SK-N-SH treated with all-trans-retinoic acid at 6 μM for 48 hours (cell line): ENCODE measurements at regions not wholly inside any gene's neighbourhood (a gene's known extent, or its start where the extent isn't known, plus 50 kb on each side); places are given as distances from the start of the nearest gene placed in this dataset.

Experiments
- OSR1 ChIP-seq: fragments of 250-450 bp; sonication (Bioruptor Pico); IDR thresholded peaks from 2 replicates; pipeline ENCODE4 v1.8.0; 2022; ENCODE audit warnings: moderate library complexity, mild to moderate bottlenecking, inconsistent platforms
- PATZ1 ChIP-seq: fragments of 250-450 bp; sonication (Bioruptor Pico); IDR thresholded peaks from 2 replicates; pipeline ENCODE4 v1.8.0; 2020; ENCODE audit warnings: mild to moderate bottlenecking, moderate library complexity, borderline replicate concordance
- ZFP3 ChIP-seq: fragments of 250-450 bp; sonication (Bioruptor Pico); IDR thresholded peaks from 2 replicates; pipeline ENCODE4 v1.5.0; 2020; ENCODE audit warnings: mild to moderate bottlenecking, moderate library complexity
- TF ChIP-seq, protein P1 (sequence below): fragments of 250-450 bp; sonication (Bioruptor Pico); IDR thresholded peaks from 2 replicates; pipeline ENCODE4 v1.5.1; 2020; ENCODE audit warnings: low read depth, mild to moderate bottlenecking, moderate library complexity

DNA sequence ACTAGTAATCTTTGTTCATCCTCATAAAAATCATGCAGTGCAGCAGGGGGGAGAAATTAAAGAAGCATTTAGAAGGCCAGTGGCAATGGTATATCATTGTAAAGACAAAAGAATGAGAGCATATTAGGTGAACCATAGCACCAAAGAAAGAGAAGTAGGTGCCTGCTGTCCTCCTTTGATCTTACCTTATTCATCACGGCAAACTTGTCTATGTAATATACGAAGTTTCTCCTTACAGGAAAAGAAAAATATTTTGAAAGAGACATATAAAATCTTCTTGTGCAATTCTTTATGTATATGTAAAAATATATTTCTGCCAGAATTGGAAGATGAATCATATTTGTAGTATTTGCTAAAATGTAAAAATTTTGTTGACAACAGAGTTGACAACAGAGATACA lies 411.3 kb upstream of the ARRDC3 start:
- no peak for TF ChIP-seq ZFP3 (CRISPR knock-in tag)
- TF ChIP-seq OSR1 (CRISPR knock-in tag) = no peak
- TF ChIP-seq, protein P1, sequence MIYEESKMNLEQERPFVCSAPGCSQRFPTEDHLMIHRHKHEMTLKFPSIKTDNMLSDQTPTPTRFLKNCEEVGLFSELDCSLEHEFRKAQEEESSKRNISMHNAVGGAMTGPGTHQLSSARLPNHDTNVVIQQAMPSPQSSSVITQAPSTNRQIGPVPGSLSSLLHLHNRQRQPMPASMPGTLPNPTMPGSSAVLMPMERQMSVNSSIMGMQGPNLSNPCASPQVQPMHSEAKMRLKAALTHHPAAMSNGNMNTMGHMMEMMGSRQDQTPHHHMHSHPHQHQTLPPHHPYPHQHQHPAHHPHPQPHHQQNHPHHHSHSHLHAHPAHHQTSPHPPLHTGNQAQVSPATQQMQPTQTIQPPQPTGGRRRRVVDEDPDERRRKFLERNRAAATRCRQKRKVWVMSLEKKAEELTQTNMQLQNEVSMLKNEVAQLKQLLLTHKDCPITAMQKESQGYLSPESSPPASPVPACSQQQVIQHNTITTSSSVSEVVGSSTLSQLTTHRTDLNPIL (CRISPR knock-in tag) = no peak
- TF ChIP-seq PATZ1 (CRISPR knock-in tag) = no peak
